DND-41 (cell line): ENCODE measurements at regions not wholly inside any gene's neighbourhood (a gene's known extent, or its start where the extent isn't known, plus 50 kb on each side); places are given as distances from the start of the nearest gene placed in this dataset.

Experiments
- ATAC-seq: fragments of 200-7000 bp; cut with Tn5 transposase; 3 replicates; pipeline ENCODE4 v1.9.1; 2021; ENCODE audit warnings: low read depth; ENCODE audit not compliant: insufficient read depth
- DNase-seq: peaks from one replicate; pipeline ENCODE4 v3.0.0-alpha.2; 2020
- H2AFZ ChIP-seq: 2 replicates; pipeline ENCODE4 v1.6.0; 2012; ENCODE audit warnings: low read depth, low read length
- H3K27ac ChIP-seq: 2 replicates; pipeline ENCODE4 v1.5.1; 2012; ENCODE audit warnings: low read length, inconsistent platforms
- H3K27me3 ChIP-seq: fragments of 200-600 bp; sonication (generic); 2 replicates; pipeline ENCODE4 v1.6.0; 2012; ENCODE audit warnings: low read length, mild to moderate bottlenecking, inconsistent platforms; ENCODE audit not compliant: insufficient read depth, poor library complexity
- H3K36me3 ChIP-seq: 2 replicates; pipeline ENCODE4 v1.5.1; 2012; ENCODE audit warnings: low read length, inconsistent platforms; ENCODE audit not compliant: insufficient read depth
- H3K4me1 ChIP-seq: 2 replicates; pipeline ENCODE4 v1.5.1; 2012; ENCODE audit warnings: mild to moderate bottlenecking, low read length; ENCODE audit not compliant: insufficient read depth
- H3K4me2 ChIP-seq: 2 replicates; pipeline ENCODE4 v1.6.0; 2012; ENCODE audit warnings: mild to moderate bottlenecking, moderate library complexity, low read length, inconsistent platforms; ENCODE audit not compliant: insufficient read depth
- H3K4me3 ChIP-seq, 2 experiments: fragments of 200-600 bp in 1 of 2; shearing (Covaris generic) in 1 of 2; 2 replicates each; pipeline ENCODE4 v1.5.1; 2012 to 2016; ENCODE audit warnings: inconsistent platforms in 2 of 2, low read length in 2 of 2, mild to moderate bottlenecking in 2 of 2, low read depth in 1 of 2, moderate library complexity in 1 of 2
- H3K79me2 ChIP-seq: 2 replicates; pipeline ENCODE4 v1.6.0; 2012; ENCODE audit warnings: low read length, inconsistent platforms; ENCODE audit not compliant: insufficient read depth
- H3K9ac ChIP-seq: 2 replicates; pipeline ENCODE4 v1.6.0; 2012; ENCODE audit warnings: low read depth, mild to moderate bottlenecking, inconsistent platforms, low read length, moderate library complexity
- H3K9me3 ChIP-seq: 2 replicates; pipeline ENCODE4 v1.5.1; 2012; ENCODE audit warnings: low read length, moderate library complexity, mild to moderate bottlenecking, inconsistent platforms; ENCODE audit not compliant: insufficient read depth, severe bottlenecking
- H4K20me1 ChIP-seq: 2 replicates; pipeline ENCODE4 v1.6.0; 2012; ENCODE audit warnings: low read length; ENCODE audit not compliant: insufficient read depth
- EZH2 ChIP-seq: IDR thresholded peaks from 3 replicates; pipeline ENCODE4 v1.6.1; 2012; ENCODE audit warnings: borderline replicate concordance, low read depth, mild to moderate bottlenecking, moderate library complexity, low read length, inconsistent platforms; ENCODE audit not compliant: severe bottlenecking
- TF ChIP-seq, protein P1 (sequence below): IDR thresholded peaks from 2 replicates; pipeline ENCODE4 v1.5.1; 2012; ENCODE audit warnings: borderline replicate concordance, low read length, moderate library complexity, mild to moderate bottlenecking; ENCODE audit not compliant: poor library complexity, severe bottlenecking; ENCODE audit errors: extremely low read depth

DNA sequence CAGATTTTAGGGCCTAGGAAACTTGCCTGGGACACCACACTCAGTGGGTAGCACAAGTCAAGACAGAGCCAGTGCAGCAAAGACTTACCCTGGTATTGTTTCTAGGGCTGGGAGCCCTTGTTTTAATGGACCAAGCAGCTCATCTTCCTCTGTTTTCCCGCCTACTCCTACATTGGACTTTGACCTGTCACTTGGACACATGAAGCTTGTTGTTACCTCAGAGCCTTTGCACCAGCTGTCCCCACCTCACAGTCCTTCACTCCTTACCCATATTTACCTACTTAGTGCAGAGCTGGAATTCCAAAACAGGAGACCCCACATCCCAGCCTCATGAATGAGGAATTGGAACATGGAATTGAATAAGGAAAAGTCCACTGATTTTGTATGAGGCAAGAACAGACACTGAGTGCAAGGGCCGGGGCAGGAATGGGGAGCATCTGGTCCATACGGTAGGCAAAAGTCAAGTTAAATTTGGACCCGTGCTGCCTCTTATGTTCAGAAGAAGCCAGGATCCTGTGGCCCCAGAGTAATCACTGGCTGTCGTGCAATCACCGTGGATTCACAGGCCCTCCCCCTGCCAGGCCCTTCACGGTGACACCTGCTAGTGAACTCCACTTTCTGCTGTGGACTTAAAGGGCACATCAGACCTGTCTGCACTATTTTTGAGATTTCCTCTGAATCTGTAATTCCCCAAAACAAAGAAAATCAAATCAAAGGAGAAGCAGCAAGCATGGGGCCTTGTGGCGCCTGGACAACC lies 236.9 kb upstream of the PMEPA1 start:
- no peaks in the 10 kb centered on the region for H3K36me3 ChIP-seq
- no peak overlapping the region for H3K9ac ChIP-seq
- no peak overlapping the region for H3K27ac ChIP-seq
- H3K27me3 ChIP-seq, result peaks cover 8% of the 10 kb centered on the region
- H3K79me2 ChIP-seq, result no peaks in the 10 kb centered on the region
- H3K4me3 ChIP-seq, result no peak overlapping the region
- H4K20me1 ChIP-seq, result no peaks in the 10 kb centered on the region; the same call in 1 of the 2 replicates
- H2AFZ ChIP-seq, result no peak overlapping the region
- no peak for DNase-seq
- TF ChIP-seq EZH2, result no peak
- TF ChIP-seq, protein P1, sequence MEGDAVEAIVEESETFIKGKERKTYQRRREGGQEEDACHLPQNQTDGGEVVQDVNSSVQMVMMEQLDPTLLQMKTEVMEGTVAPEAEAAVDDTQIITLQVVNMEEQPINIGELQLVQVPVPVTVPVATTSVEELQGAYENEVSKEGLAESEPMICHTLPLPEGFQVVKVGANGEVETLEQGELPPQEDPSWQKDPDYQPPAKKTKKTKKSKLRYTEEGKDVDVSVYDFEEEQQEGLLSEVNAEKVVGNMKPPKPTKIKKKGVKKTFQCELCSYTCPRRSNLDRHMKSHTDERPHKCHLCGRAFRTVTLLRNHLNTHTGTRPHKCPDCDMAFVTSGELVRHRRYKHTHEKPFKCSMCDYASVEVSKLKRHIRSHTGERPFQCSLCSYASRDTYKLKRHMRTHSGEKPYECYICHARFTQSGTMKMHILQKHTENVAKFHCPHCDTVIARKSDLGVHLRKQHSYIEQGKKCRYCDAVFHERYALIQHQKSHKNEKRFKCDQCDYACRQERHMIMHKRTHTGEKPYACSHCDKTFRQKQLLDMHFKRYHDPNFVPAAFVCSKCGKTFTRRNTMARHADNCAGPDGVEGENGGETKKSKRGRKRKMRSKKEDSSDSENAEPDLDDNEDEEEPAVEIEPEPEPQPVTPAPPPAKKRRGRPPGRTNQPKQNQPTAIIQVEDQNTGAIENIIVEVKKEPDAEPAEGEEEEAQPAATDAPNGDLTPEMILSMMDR, result no peak
- ATAC-seq, result no peak
- H3K4me1 ChIP-seq, result no peaks in the 10 kb centered on the region
- H3K9me3 ChIP-seq, result no peaks in the 10 kb centered on the region
- H3K4me2 ChIP-seq, result no peak overlapping the region

DNA sequence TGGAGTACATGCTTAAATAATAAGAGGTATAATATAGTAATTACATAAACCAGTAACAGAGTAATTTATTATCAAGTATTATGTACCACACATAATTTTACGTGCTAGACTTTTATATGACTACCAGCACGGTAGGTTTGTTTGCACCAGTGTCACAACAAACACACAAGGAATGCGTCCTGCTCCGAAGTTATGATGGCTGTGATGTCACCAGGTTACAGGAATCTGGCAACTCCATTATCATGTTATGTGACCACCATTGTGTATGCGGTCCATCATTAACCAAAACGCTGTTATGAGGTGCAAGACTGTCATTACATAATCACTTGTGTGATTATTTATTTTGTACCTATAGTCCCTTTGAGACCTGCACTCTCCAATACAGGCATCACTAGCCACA lies 235.2 kb upstream of the PMEPA1 start:
- no peak overlapping the region for H3K4me3 ChIP-seq
- H3K27ac ChIP-seq, result no peak overlapping the region
- H3K9me3 ChIP-seq, result no peaks in the 10 kb centered on the region
- DNase-seq (no peak), ATAC-seq (no peak)
- no peaks in the 10 kb centered on the region for H3K36me3 ChIP-seq
- H3K27me3 ChIP-seq, result peaks cover 8% of the 10 kb centered on the region
- no peaks in the 10 kb centered on the region for H3K79me2 ChIP-seq
- H4K20me1 ChIP-seq, result no peaks in the 10 kb centered on the region
- H3K9ac ChIP-seq, result no peak overlapping the region
- no peak for TF ChIP-seq EZH2
- TF ChIP-seq, protein P1, result no peak
- no peak overlapping the region for H3K4me2 ChIP-seq
- H3K4me1 ChIP-seq, result no peaks in the 10 kb centered on the region
- H2AFZ ChIP-seq, result no peak overlapping the region

DNA sequence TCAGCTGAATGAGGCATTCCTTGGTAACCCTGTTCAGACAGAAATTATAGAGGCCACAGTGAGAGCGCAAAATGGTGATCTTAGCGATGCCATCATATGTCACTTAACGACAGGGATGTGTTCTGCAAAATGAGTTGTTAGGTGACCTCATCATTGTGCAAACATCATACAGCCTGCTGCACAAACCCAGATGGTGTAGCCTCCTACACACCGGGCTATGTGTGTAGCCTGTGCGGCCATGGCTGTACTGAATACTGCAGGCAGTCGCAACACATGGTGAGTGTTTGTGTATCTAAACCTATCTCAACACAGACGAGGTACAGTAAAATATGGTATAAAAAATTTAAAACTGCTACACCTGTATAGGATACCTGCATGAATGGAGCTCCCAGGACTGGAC lies 234.1 kb upstream of the PMEPA1 start:
- ATAC-seq (no peak), DNase-seq (no peak)
- no peak overlapping the region for H2AFZ ChIP-seq
- H4K20me1 ChIP-seq, result no peaks in the 10 kb centered on the region
- no peaks in the 10 kb centered on the region for H3K4me1 ChIP-seq
- H3K4me2 ChIP-seq, result no peak overlapping the region
- TF ChIP-seq, protein P1, result no peak
- TF ChIP-seq EZH2, result no peak
- H3K27me3 ChIP-seq, result peaks cover 8% of the 10 kb centered on the region
- H3K9me3 ChIP-seq, result no peaks in the 10 kb centered on the region
- no peak overlapping the region for H3K9ac ChIP-seq
- no peak overlapping the region for H3K27ac ChIP-seq
- no peaks in the 10 kb centered on the region for H3K79me2 ChIP-seq
- no peaks in the 10 kb centered on the region for H3K36me3 ChIP-seq
- H3K4me3 ChIP-seq, result no peak overlapping the region

DNA sequence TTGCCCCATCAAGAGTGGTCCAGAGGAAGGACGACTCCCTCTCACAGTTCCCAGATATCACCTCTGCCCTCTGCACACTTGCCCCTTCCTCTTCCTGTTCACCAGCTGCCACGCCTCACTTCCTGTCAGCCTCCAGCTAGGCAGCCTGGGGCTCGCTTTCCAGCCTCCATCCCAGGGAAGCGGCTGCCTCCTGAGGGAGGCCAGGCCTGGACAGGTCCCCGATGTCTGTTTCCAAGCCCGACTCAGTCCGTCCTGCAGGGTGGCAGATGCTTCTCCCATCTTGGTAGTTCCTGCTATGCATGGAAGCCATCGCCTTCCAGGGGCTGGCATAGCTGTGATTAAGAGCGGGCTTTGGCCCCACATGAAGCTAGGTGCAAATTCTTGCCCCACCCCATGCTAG lies 233.5 kb upstream of the PMEPA1 start:
- Histone ChIP-seq H3K27ac (no peak overlapping the region), H3K9me3 (no peaks in the 10 kb centered on the region), H3K4me3 (no peak overlapping the region), H3K79me2 (no peaks in the 10 kb centered on the region), H3K27me3 (peaks cover 8% of the 10 kb centered on the region), H3K4me2 (no peak overlapping the region), H3K4me1 (no peaks in the 10 kb centered on the region), H2AFZ (no peak overlapping the region), H4K20me1 (no peaks in the 10 kb centered on the region), H3K9ac (no peak overlapping the region), H3K36me3 (no peaks in the 10 kb centered on the region)
- ATAC-seq, result no peak
- TF ChIP-seq, protein P1, result no peak
- no peak for TF ChIP-seq EZH2
- DNase-seq, result no peak
